Glutamatergic neuron (in vitro differentiated cells): ENCODE measurements at regions not wholly inside any gene's neighbourhood (a gene's known extent, or its start where the extent isn't known, plus 50 kb on each side); places are given as distances from the start of the nearest gene placed in this dataset.

Source experiments
- DNase-seq: peaks from one replicate; pipeline ENCODE4 v3.0.0; 2022
- H3K27ac Mint-ChIP-seq: one replicate; pipeline ENCODE4 v1.8.0; 2020; ENCODE audit warnings: mild to moderate bottlenecking, mixed read lengths, inconsistent platforms; ENCODE audit not compliant: unreplicated experiment
- H3K27me3 Mint-ChIP-seq: one replicate; pipeline ENCODE4 v1.8.0; 2020; ENCODE audit warnings: mild to moderate bottlenecking, moderate library complexity, mixed read lengths, inconsistent platforms; ENCODE audit not compliant: unreplicated experiment
- H3K36me3 Mint-ChIP-seq: one replicate; pipeline ENCODE4 v1.8.0; 2020; ENCODE audit warnings: mild to moderate bottlenecking, mixed read lengths, inconsistent platforms; ENCODE audit not compliant: unreplicated experiment
- H3K4me1 Mint-ChIP-seq: one replicate; pipeline ENCODE4 v1.8.0; 2020; ENCODE audit warnings: mild to moderate bottlenecking, low read depth, mixed read lengths, inconsistent platforms; ENCODE audit not compliant: unreplicated experiment
- H3K4me3 Mint-ChIP-seq: one replicate; pipeline ENCODE4 v1.8.0; 2020; ENCODE audit warnings: mild to moderate bottlenecking, mixed read lengths, inconsistent platforms; ENCODE audit not compliant: unreplicated experiment
- H3K9me3 Mint-ChIP-seq: one replicate; pipeline ENCODE4 v1.8.0; 2020; ENCODE audit warnings: mild to moderate bottlenecking, moderate library complexity, mixed read lengths, inconsistent platforms; ENCODE audit not compliant: unreplicated experiment
- TF ChIP-seq, protein P1 (sequence below): fragments of 200-600 bp; sonication (generic); IDR thresholded peaks from one replicate; pipeline ENCODE4 v1.5.0; 2021; ENCODE audit not compliant: partially characterized antibody, unreplicated experiment

DNA sequence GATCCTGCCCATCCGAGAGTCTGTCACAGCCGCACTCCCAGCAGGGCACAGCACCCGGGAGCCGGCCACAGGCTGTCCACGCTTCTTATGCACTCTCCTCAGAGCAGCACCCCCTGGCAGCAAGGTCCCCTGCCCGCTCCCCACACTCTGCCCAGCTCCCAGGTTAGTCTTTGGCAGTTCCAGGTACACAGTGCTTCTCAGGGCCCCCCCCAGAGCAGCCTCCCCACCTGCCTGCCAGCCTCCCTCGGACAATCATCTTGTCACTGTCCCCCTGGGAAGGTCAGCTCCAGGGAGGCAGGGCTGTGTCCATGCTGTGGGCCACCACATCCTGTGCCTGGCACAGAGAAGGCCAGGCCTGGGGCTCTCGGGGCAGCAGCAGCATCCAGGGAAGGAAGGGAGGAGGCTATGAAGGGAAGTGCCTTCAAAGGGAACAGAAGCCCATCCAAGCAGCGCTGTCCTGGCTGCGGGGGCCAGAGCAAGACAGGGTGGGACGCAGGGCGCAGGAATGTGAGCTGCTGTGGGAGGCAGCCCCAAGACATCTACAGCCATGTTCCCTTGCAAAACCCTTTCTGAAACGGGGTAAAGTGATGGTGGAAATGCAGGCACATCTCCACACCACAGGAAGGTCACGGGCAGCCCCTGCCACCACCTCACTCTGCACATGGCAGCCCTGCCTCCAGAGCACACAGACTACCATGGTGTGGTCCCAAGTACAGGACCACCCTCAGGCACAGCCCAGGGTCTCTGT, 68.6 kb upstream of the ADAMTS2 start:
- Mint-ChIP-seq H3K36me3 (peaks cover 2% of the 10 kb centered on the region), H3K27me3 (peaks cover 11% of the 10 kb centered on the region), H3K27ac (no peak overlapping the region), H3K9me3 (peaks cover 1% of the 10 kb centered on the region), H3K4me3 (no peak overlapping the region), H3K4me1 (peaks cover 6% of the 10 kb centered on the region)
- TF ChIP-seq, protein P1, sequence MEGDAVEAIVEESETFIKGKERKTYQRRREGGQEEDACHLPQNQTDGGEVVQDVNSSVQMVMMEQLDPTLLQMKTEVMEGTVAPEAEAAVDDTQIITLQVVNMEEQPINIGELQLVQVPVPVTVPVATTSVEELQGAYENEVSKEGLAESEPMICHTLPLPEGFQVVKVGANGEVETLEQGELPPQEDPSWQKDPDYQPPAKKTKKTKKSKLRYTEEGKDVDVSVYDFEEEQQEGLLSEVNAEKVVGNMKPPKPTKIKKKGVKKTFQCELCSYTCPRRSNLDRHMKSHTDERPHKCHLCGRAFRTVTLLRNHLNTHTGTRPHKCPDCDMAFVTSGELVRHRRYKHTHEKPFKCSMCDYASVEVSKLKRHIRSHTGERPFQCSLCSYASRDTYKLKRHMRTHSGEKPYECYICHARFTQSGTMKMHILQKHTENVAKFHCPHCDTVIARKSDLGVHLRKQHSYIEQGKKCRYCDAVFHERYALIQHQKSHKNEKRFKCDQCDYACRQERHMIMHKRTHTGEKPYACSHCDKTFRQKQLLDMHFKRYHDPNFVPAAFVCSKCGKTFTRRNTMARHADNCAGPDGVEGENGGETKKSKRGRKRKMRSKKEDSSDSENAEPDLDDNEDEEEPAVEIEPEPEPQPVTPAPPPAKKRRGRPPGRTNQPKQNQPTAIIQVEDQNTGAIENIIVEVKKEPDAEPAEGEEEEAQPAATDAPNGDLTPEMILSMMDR: no peak
- DNase-seq: no peak

DNA sequence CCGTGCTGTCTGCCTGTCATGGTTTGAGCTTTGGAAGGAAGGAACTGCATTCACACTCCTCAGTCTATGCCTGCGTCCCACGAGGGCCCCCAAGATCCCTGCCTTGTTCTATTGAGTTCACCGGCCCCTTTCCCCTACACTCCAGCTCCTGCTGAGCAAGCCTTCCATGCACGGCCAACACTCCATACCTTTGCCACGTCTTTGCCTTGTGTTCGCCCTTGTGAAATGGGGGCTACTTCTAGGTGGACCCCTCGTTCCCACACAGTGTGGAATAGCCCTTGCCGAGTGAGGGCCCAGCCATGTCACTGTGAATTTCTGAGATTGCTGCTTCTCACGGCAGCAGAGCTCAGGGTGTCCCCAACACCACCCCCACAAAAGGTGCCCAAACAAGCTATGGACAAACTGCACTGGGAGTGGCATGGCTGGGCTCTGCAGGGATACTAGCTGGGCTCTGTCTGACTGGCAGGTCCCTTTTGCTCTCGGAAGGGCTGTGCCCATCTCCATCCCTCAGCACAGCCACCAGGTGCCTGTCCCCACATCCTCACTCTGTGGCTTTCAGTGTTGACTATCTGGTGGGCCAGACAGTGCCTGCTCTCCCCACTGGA, 67.9 kb upstream of the ADAMTS2 start:
- Mint-ChIP-seq H3K27ac (no peak overlapping the region), H3K27me3 (peaks cover 11% of the 10 kb centered on the region), H3K4me3 (no peak overlapping the region), H3K4me1 (peaks cover 6% of the 10 kb centered on the region), H3K9me3 (peaks cover 1% of the 10 kb centered on the region), H3K36me3 (peaks cover 5% of the 10 kb centered on the region)
- TF ChIP-seq, protein P1: no peak
- no peak for DNase-seq

DNA sequence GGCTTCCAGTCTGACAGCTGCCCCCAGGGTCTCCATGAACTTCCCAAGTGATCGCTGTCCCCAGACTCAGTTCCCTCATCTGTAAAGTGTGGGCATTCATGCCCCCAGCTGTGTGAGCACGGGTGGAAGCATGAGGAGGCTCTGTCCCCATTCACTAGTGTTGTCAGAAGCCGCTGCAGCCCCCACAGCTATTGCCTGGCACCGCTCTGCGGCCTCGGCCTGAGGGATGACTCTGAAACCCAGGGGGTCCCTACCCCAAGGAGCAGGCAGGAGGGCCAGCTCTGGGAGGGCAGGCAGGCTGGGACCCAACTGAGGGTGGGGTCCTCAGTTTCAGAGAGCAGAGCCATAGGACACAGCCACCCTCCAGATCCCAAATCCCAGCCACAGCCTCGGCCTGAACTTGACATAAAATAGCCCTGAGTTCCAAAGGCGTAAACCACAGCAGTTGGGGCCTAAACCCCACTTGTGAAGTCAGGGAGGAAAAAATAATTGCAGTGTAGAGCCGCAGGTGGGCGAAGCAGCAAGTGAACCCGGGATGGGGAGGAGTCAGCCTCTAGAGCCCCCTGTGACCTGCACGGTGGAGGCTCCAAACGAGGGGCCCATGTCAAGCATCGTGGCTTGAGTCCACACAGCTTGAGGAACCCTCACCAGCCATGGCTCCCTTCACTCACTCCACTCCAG, 66.0 kb upstream of the ADAMTS2 start:
- peaks cover 5% of the 10 kb centered on the region for H3K36me3 Mint-ChIP-seq
- TF ChIP-seq, protein P1: no peak
- H3K27me3 Mint-ChIP-seq: peaks cover 5% of the 10 kb centered on the region
- peaks cover 1% of the 10 kb centered on the region for H3K9me3 Mint-ChIP-seq
- H3K27ac Mint-ChIP-seq: no peak overlapping the region
- H3K4me3 Mint-ChIP-seq: no peak overlapping the region
- DNase-seq: no peak
- peaks cover 6% of the 10 kb centered on the region for H3K4me1 Mint-ChIP-seq

DNA sequence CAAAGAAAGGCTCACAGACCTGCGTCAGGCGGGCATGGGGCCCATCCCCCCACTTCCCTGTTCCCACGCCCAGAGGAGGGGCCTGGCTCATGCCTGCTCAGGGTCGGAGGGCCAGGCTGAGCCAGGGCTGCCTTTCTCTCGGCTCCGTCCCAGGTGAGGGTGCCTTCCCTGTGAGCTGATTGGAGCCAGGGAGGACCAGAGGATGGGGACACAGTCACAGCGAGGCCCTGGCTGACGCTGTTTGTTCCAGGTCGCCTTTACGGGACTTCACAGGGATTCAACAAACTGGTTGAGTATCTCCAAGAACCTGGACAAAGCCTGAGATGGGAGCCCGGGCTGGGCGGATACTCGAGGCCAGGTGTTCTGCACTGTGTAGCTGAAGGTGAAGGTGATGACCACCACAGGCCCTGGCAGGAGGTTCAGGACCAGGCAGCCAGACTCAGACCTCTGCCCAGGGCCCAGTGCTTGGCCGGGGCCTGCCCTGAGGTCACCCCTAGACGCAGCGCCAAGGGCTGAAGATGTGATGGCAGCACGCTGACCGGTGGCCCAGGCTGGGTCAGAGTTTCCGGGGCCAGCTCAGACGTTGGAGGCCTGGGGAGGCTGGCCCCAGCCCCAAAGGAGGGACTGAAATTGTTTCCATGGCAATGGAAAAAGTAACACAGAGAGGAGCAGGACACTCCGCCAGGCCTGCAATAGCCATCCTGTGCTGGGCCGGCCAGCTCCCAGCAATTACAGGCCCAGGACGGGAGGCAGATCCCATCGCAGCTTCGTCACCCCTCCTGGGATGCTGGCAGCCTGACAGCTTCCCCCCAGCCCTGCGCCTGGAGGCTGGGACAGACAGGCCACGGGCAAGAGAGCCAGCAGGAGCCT, 65.3 kb upstream of the ADAMTS2 start:
- TF ChIP-seq, protein P1: no peak
- no peak overlapping the region for H3K27ac Mint-ChIP-seq
- H3K36me3 Mint-ChIP-seq: peaks cover 5% of the 10 kb centered on the region
- H3K4me1 Mint-ChIP-seq: peaks cover 4% of the 10 kb centered on the region
- no peak for DNase-seq
- H3K4me3 Mint-ChIP-seq: no peak overlapping the region
- H3K27me3 Mint-ChIP-seq: peaks cover 3% of the 10 kb centered on the region
- peaks cover 1% of the 10 kb centered on the region for H3K9me3 Mint-ChIP-seq
